Heart right ventricle (tissue), 16 donors: ENCODE measurements at regions not wholly inside any gene's neighbourhood (a gene's known extent, or its start where the extent isn't known, plus 50 kb on each side); places are given as distances from the start of the nearest gene placed in this dataset.
"Not testable (repeated sequence)": the region's sequence is repeated elsewhere in the genome, so short reads cannot be mapped to it uniquely, and the experiment has no call there.

Experiments used
- ATAC-seq, 8 donors: fragments of 200-7000 bp; cut with Tn5 transposase; one replicate each; pipeline ENCODE4 v1.9.1; 2020; ENCODE audit warnings: mild to moderate bottlenecking in 8 of 8, moderate library complexity in 8 of 8, moderate number of reproducible peaks in 1 of 8
- DNase-seq, 2 donors: peaks; one replicate each; pipeline ENCODE4 v3.0.0-alpha.2; 2020
- H3K27ac ChIP-seq, 10 donors: fragments of 200-600 bp; sonication (generic) in 2 of 10; one replicate each; pipeline versions ENCODE4 v1.5.0 to v1.8.0; 2020 to 2022; ENCODE audit warnings: mild to moderate bottlenecking in 3 of 10
- H3K27me3 ChIP-seq, 7 donors: fragments of 200-600 bp; one replicate each; pipeline ENCODE4 v1.8.0; 2021 to 2022; ENCODE audit warnings: mild to moderate bottlenecking in 2 of 7
- H3K36me3 ChIP-seq, 9 donors: fragments of 200-600 bp; sonication (generic) in 1 of 9; one replicate each; pipeline versions ENCODE4 v1.5.0 to v1.8.0; 2020 to 2022; ENCODE audit warnings: mild to moderate bottlenecking in 2 of 9
- H3K4me1 ChIP-seq, 9 donors: fragments of 200-600 bp; sonication (generic) in 1 of 9; one replicate each; pipeline versions ENCODE4 v1.5.0 to v1.8.0; 2020 to 2022; ENCODE audit warnings: mild to moderate bottlenecking in 4 of 9
- H3K4me3 ChIP-seq, 10 donors: fragments of 200-600 bp; sonication (generic) in 2 of 10; one replicate each; pipeline versions ENCODE4 v1.5.0 to v1.8.0; 2020 to 2022; ENCODE audit warnings: mild to moderate bottlenecking in 7 of 10, moderate library complexity in 2 of 10
- H3K9me3 ChIP-seq, 11 donors: fragments of 200-600 bp in 10 of 11; sonication (generic) in 2 of 11; one replicate each; pipeline versions ENCODE4 v1.5.0 to v1.8.0; 2013 to 2022; ENCODE audit warnings: mild to moderate bottlenecking in 2 of 11, control low read depth in 1 of 11, moderate library complexity in 1 of 11
- WGBS, 2 donors: extraction: QIAGEN DNeasy Blood & Tissue Kit; methylation state at CpG; one replicate each; pipeline ENCODE4 v1.1.7; 2013; ENCODE audit warnings: inconsistent platforms in 1 of 2; 5-methylcytosine and 5-hydroxymethylcytosine counted together
- intact Hi-C, 10 donors: fragments of 100-400 bp; cut with DNase I; formaldehyde crosslinking; loops; one replicate each; pipeline versions ENCODE4 v1.11.1 to v1.14.2; 2022
- TF ChIP-seq, protein P1 (sequence below), 9 donors: fragments of 200-600 bp; sonication (generic) in 2 of 9; IDR thresholded peaks; one replicate each; pipeline versions ENCODE4 v1.5.0 to v1.8.0; 2021 to 2022; ENCODE audit warnings: antibody characterized with exemption in 9 of 9, mild to moderate bottlenecking in 5 of 9, moderate library complexity in 1 of 9
- donor health status: Arrhythmogenic right ventricular cardiomyopathy.
- donor health status: ischemic (EF 13 %, LVEDD 7.1; RV severe dilation, severe dysfunction).
- donor health status: healthy with polysubstance abuse.
- donor health status: DM: no; HTN: yes; CAD: no.
- donor health status: DM: no; HTN: no; CAD: no.
- donor health status: ischemic (EF 25% LVEDD 6.9; RV normal size, moderate dysfunction).
- donor health status: ischemic (EF 25% LVEDD 5.7; RV mildly dilated, moderate dysfunction).
- donor health status: healthy.
- donor health status: DM: yes; HTN: yes; CAD: no.
- donor health status: Ischemic cardiomyopathy.
- donor health status: ischemic (EF 35%, LVEDD 5.7; RV mildly dilated, moderate dysfunction).
- donor health status: nonischemic (EF 11% LVEDD 7.7; RV severe dilation, severe dysfunction).
- donor health status: DM: yes; HTN: yes; CAD: no.
- donor health status: PGD.
- donor health status: ischemic (EF 29% LVEDD 5.4; RV normal size, mild dysfunction).
- donor health status: nonischemic (EF 23%, LVEDD 6.1; RV moderate dilation, normal function).

DNA sequence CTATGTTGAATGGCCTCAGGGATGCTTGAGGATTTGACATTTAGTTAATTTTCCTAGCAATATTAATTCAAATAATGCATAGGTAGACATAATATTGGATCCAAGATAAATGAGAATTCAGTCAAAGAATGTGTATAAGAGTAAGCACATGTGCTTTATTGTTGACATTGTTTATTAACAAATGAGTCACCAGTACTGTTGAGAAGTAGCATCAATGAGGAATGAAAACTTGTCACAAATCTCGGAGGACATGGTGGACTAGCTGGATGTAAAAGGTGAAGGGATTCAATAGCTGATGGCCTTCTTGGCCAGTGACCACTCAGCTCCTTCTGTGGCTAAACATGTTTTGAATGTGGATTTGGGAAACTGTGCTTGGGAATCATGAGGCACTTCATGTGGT is 1137.0 kb downstream of the HACE1 start:
- intact Hi-C loops, result no loop called here
- Histone ChIP-seq H3K36me3 (no peaks in the 10 kb centered on the region), H3K4me3 (no peak overlapping the region), H3K9me3 (no peaks in the 10 kb centered on the region), H3K27me3 (no peaks in the 10 kb centered on the region), H3K4me1 (no peaks in the 10 kb centered on the region), H3K27ac (no peak overlapping the region)
- ATAC-seq, result no peak
- TF ChIP-seq, protein P1, sequence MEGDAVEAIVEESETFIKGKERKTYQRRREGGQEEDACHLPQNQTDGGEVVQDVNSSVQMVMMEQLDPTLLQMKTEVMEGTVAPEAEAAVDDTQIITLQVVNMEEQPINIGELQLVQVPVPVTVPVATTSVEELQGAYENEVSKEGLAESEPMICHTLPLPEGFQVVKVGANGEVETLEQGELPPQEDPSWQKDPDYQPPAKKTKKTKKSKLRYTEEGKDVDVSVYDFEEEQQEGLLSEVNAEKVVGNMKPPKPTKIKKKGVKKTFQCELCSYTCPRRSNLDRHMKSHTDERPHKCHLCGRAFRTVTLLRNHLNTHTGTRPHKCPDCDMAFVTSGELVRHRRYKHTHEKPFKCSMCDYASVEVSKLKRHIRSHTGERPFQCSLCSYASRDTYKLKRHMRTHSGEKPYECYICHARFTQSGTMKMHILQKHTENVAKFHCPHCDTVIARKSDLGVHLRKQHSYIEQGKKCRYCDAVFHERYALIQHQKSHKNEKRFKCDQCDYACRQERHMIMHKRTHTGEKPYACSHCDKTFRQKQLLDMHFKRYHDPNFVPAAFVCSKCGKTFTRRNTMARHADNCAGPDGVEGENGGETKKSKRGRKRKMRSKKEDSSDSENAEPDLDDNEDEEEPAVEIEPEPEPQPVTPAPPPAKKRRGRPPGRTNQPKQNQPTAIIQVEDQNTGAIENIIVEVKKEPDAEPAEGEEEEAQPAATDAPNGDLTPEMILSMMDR (IDR thresholded peaks at IDR 0.05), result no peak
- 51 to 61% methylated on average over 1 of the region's 1 CpG for WGBS, 2 donors
- DNase-seq, result no peak

GRCh38 chr6:103721923-103722322 is 1137.8 kb downstream of the HACE1 start:
- no peak for ATAC-seq

GRCh38 chr6:103720393-103720792 is 1139.3 kb downstream of the HACE1 start:
- ATAC-seq, result no peak
- TF ChIP-seq, protein P1 (IDR thresholded peaks at IDR 0.05), result no peak
- Histone ChIP-seq H3K9me3 (no peaks in the 10 kb centered on the region), H3K27me3 (no peaks in the 10 kb centered on the region), H3K36me3 (no peaks in the 10 kb centered on the region), H3K4me3 (no peak overlapping the region), H3K4me1 (no peaks in the 10 kb centered on the region), H3K27ac (no peak overlapping the region)
- DNase-seq, result no peak
- intact Hi-C loops, result no loop called here

More at GRCh38 chr6:103721923-103722322, 1137.8 kb downstream of the HACE1 start:
- TF ChIP-seq, protein P1 (IDR thresholded peaks at IDR 0.05), result no peak
- Histone ChIP-seq H3K9me3 (no peaks in the 10 kb centered on the region), H3K27me3 (no peaks in the 10 kb centered on the region), H3K27ac (no peak overlapping the region), H3K4me1 (no peaks in the 10 kb centered on the region), H3K4me3 (no peak overlapping the region), H3K36me3 (no peaks in the 10 kb centered on the region)
- WGBS, 2 donors, result 83 to 91% methylated on average over 2 of the region's 2 CpGs
- no peak for DNase-seq
- intact Hi-C loops, result no loop called here

- no peaks in the 10 kb centered on the region for H3K9me3 ChIP-seq
- no peaks in the 10 kb centered on the region for H3K27me3 ChIP-seq
- TF ChIP-seq, protein P1 (IDR thresholded peaks at IDR 0.05), result no peak
- no peak overlapping the region for H3K27ac ChIP-seq
- H3K4me1 ChIP-seq, result no peaks in the 10 kb centered on the region
- DNase-seq, result no peak
- intact Hi-C loops, result no loop called here
- no peaks in the 10 kb centered on the region for H3K36me3 ChIP-seq
- H3K4me3 ChIP-seq, result no peak overlapping the region
- ATAC-seq, result no peak
Measured at GRCh38 chr6:103719545-103719944, 1140.2 kb downstream of the HACE1 start.

DNA sequence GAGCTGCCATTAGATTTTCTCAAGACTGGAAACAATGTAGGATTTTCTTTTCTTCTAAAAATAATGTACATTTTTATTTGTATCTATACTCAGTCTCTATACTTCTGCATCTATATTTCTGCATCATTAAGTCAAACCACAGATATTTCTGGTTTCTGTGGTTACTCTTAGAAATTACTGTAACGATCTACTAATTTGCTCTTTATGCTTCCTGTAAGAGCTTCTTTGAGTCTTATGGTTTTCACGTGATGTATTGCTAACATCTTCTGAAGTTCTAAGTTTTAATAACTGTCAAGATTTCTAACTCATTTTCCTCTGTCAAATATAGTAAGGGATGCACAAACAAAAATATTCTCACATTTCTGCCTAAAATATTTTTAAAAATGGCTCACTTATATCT is 1144.5 kb downstream of the HACE1 start:
- intact Hi-C loops, result no loop called here
- no peak for ATAC-seq
- H3K27ac ChIP-seq, result no peak overlapping the region
- no peak overlapping the region for H3K4me3 ChIP-seq
- no peaks in the 10 kb centered on the region for H3K27me3 ChIP-seq
- H3K9me3 ChIP-seq, result no peaks in the 10 kb centered on the region
- H3K4me1 ChIP-seq, result no peaks in the 10 kb centered on the region
- no peaks in the 10 kb centered on the region for H3K36me3 ChIP-seq
- no peak for DNase-seq
- WGBS, 2 donors, result 76 to 88% methylated on average over 2 of the region's 2 CpGs
- TF ChIP-seq, protein P1 (IDR thresholded peaks at IDR 0.05), result no peak

- H3K4me1 ChIP-seq, H3K36me3 ChIP-seq, ATAC-seq, intact Hi-C loops, H3K4me3 ChIP-seq, DNase-seq, H3K9me3 ChIP-seq, H3K27me3 ChIP-seq, H3K27ac ChIP-seq: not testable (repeated sequence)
- 80 to 83% methylated on average over 14 to 15 of the region's 15 CpGs for WGBS, 2 donors
Measured at GRCh38 chr6:103709236-103709635, 1150.5 kb downstream of the HACE1 start.
